ENCODE measurements at regions not wholly inside any gene's neighbourhood (a gene's known extent, or its start where the extent isn't known, plus 50 kb on each side); places are given as distances from the start of the nearest gene placed in this dataset.

DNA sequence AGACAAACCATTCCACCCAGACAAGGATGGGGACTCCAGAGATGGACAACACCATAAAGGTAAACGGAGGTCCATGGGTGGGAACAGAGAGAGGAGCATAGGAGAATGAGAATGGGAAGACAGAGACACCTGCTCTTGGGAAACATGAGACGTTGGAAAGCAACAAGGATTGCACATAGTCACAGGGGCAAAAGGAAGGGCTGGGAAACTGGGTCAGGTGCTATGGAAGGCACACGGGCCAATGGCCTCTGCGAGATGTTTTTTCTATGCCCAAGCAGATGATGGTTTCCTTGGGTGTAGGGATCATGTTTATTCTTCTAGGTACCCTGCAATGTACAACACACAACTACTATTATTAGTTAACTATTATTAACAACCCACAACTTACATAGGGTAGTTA is 143.6 kb upstream of the AGAP1 start:
- Histone ChIP-seq H3K27ac (ENCODE audit: low read depth, low read length) (no peak overlapping the region), H3K18ac (ENCODE audit: low read length) (no peak overlapping the region), H2AK5ac (ENCODE audit: low read length) (no peak overlapping the region), H3K4me3 (ENCODE audit: low read depth, low read length) (no peak overlapping the region), H3K9ac (ENCODE audit: low read length) (no peak overlapping the region), H3K4ac (ENCODE audit: low read depth, low read length) (no peak overlapping the region), H4K8ac (ENCODE audit: low read depth, low read length) (no peak overlapping the region), H3K27me3 (ENCODE audit: insufficient read depth, low read length) (no peaks in the 10 kb centered on the region), H2BK5ac (ENCODE audit: low read depth, low read length, poor library complexity) (no peak overlapping the region), H3K9me3 (ENCODE audit: insufficient read depth, low read depth, low read length) (peaks cover 4% of the 10 kb centered on the region), H3K23ac (ENCODE audit: low read length) (no peak overlapping the region), H3K79me2 (ENCODE audit: control insufficient read depth, insufficient read depth, low read length, poor library complexity) (no peaks in the 10 kb centered on the region), H2AFZ (ENCODE audit: insufficient read depth, low read length, poor library complexity) (no peak overlapping the region), H4K12ac (ENCODE audit: low read depth, low read length) (no peak overlapping the region), H4K91ac (ENCODE audit: low read depth, low read length) (no peak overlapping the region), H3K36me3 (ENCODE audit: control insufficient read depth in 1 of 2, insufficient read depth in 2 of 2, low read length in 2 of 2) (no peaks in the 10 kb centered on the region), H3K14ac (ENCODE audit: low read length) (no peak overlapping the region), H3K79me1 (ENCODE audit: low read length) (no peaks in the 10 kb centered on the region), H3K4me1 (ENCODE audit: control insufficient read depth in 1 of 2, insufficient read depth in 2 of 2, low read length in 2 of 2) (no peaks in the 10 kb centered on the region), H2BK12ac (ENCODE audit: low read length) (no peak overlapping the region), H3K4me2 (ENCODE audit: low read length) (no peak overlapping the region), H2BK120ac (ENCODE audit: insufficient read depth, low read length, poor library complexity) (no peak overlapping the region)
- no peak for DNase-seq
- no CpG with 5 or more reads among the region's 4 CpGs for WGBS (ENCODE audit: extremely low coverage, insufficient coverage, insufficient read length)

DNA sequence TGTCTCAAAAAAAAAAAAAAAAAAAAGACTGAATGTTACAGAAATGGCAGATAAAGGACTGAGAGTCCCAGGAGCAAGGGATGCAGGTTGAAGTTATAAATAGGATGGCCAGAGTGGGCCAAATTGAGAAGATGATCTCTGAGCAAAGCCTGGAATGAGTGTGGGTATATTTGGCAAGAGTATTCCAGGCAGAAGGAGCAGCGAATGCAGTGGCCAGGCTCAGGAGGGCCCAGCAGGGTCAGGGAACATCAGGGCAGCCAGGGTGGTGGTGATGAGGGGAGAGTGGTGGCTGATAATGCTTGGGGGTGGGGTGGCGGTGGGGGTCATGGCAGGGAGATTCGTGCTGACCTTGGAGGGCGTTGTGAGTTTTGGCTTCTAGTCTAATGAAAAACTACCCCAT is 141.3 kb upstream of the AGAP1 start:
- no peak overlapping the region for H4K91ac ChIP-seq (ENCODE audit: low read depth, low read length)
- H3K36me3 ChIP-seq (ENCODE audit: control insufficient read depth in 1 of 2, insufficient read depth in 2 of 2, low read length in 2 of 2), result no peaks in the 10 kb centered on the region
- no peak overlapping the region for H4K12ac ChIP-seq (ENCODE audit: low read depth, low read length)
- no peak overlapping the region for H2BK5ac ChIP-seq (ENCODE audit: low read depth, low read length, poor library complexity)
- DNase-seq, result no peak
- H3K4me1 ChIP-seq (ENCODE audit: control insufficient read depth in 1 of 2, insufficient read depth in 2 of 2, low read length in 2 of 2), result no peaks in the 10 kb centered on the region
- no peak overlapping the region for H3K9ac ChIP-seq (ENCODE audit: low read length)
- no CpG with 5 or more reads among the region's 4 CpGs for WGBS (ENCODE audit: extremely low coverage, insufficient coverage, insufficient read length)
- H3K79me2 ChIP-seq (ENCODE audit: control insufficient read depth, insufficient read depth, low read length, poor library complexity), result no peaks in the 10 kb centered on the region
- no peak overlapping the region for H2AFZ ChIP-seq (ENCODE audit: insufficient read depth, low read length, poor library complexity)
- H3K27ac ChIP-seq (ENCODE audit: low read depth, low read length), result no peak overlapping the region
- no peak overlapping the region for H3K4ac ChIP-seq (ENCODE audit: low read depth, low read length)
- H2AK5ac ChIP-seq (ENCODE audit: low read length), result no peak overlapping the region
- H4K8ac ChIP-seq (ENCODE audit: low read depth, low read length), result no peak overlapping the region
- H2BK120ac ChIP-seq (ENCODE audit: insufficient read depth, low read length, poor library complexity), result no peak overlapping the region
- no peaks in the 10 kb centered on the region for H3K79me1 ChIP-seq (ENCODE audit: low read length)
- no peak overlapping the region for H3K4me2 ChIP-seq (ENCODE audit: low read length)
- H2BK12ac ChIP-seq (ENCODE audit: low read length), result no peak overlapping the region
- no peak overlapping the region for H3K23ac ChIP-seq (ENCODE audit: low read length)
- no peak overlapping the region for H3K4me3 ChIP-seq (ENCODE audit: low read depth, low read length)
- peaks cover 2% of the 10 kb centered on the region for H3K9me3 ChIP-seq (ENCODE audit: insufficient read depth, low read depth, low read length)
- H3K14ac ChIP-seq (ENCODE audit: low read length), result no peak overlapping the region
- no peak overlapping the region for H3K18ac ChIP-seq (ENCODE audit: low read length)
- H3K27me3 ChIP-seq (ENCODE audit: insufficient read depth, low read length), result no peaks in the 10 kb centered on the region

DNA sequence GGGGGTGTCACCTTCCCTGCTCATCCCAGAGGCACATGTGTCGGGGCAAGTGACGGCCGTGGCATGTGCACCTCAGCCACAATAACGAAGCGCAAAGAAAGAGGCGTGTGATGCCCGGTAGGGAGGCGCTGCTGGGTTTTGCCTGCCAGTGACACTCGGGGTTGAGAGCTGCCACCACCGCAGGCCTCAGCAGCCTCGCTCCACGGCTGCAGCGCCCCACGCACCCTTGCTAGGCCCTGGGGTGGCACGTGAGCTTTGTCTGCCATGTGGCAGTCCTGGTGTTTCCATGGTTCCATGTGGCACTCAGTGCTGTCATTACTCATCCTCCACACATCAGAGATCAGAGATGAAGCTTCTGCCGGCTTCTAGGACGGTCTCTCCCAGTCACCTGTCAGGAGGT is 136.0 kb upstream of the AGAP1 start:
- Histone ChIP-seq H3K9ac (ENCODE audit: low read length) (no peak overlapping the region), H3K79me1 (ENCODE audit: low read length) (no peaks in the 10 kb centered on the region), H3K18ac (ENCODE audit: low read length) (no peak overlapping the region), H3K23ac (ENCODE audit: low read length) (no peak overlapping the region), H3K4ac (ENCODE audit: low read depth, low read length) (no peak overlapping the region), H3K4me2 (ENCODE audit: low read length) (no peak overlapping the region), H3K79me2 (ENCODE audit: control insufficient read depth, insufficient read depth, low read length, poor library complexity) (no peaks in the 10 kb centered on the region), H2BK12ac (ENCODE audit: low read length) (no peak overlapping the region), H4K91ac (ENCODE audit: low read depth, low read length) (no peak overlapping the region), H3K27me3 (ENCODE audit: insufficient read depth, low read length) (no peaks in the 10 kb centered on the region), H3K36me3 (ENCODE audit: control insufficient read depth in 1 of 2, insufficient read depth in 2 of 2, low read length in 2 of 2) (no peaks in the 10 kb centered on the region), H2BK120ac (ENCODE audit: insufficient read depth, low read length, poor library complexity) (no peak overlapping the region), H4K8ac (ENCODE audit: low read depth, low read length) (no peak overlapping the region), H3K27ac (ENCODE audit: low read depth, low read length) (no peak overlapping the region), H3K4me1 (ENCODE audit: control insufficient read depth in 1 of 2, insufficient read depth in 2 of 2, low read length in 2 of 2) (no peaks in the 10 kb centered on the region), H2BK5ac (ENCODE audit: low read depth, low read length, poor library complexity) (no peak overlapping the region), H3K9me3 (ENCODE audit: insufficient read depth, low read depth, low read length) (peaks cover 2% of the 10 kb centered on the region), H2AK5ac (ENCODE audit: low read length) (no peak overlapping the region), H3K14ac (ENCODE audit: low read length) (no peak overlapping the region), H3K4me3 (ENCODE audit: low read depth, low read length) (no peak overlapping the region), H2AFZ (ENCODE audit: insufficient read depth, low read length, poor library complexity) (no peak overlapping the region), H4K12ac (ENCODE audit: low read depth, low read length) (no peak overlapping the region)
- no peak for DNase-seq
- WGBS (ENCODE audit: extremely low coverage, insufficient coverage, insufficient read length), result no CpG with 5 or more reads among the region's 17 CpGs

DNA sequence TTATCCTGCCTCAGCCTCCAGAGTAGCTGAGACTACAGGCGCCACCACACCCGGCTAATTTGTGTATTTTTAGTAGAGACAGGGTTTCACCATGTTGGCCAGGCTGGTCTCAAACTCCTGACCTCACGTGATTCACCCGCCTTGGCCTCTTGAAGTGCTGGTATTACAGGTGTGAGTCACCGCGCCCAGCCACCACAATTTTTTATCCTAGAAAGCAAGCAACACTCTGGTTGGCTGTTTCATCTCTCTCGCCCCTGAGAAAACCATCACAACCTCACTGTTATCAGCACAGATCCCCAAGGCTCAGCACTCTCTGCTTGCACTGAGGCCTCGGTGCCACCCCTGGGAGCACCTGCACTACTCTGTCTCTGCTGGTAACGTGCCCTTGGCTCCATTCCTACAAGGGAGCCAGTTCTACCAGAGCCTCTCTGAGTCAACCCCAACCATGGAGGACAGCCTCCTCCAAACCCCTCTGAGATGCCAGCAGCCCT is 134.8 kb upstream of the AGAP1 start:
- no peak overlapping the region for H3K23ac ChIP-seq (ENCODE audit: low read length)
- DNase-seq, result peak; percentile 44 to 61
- H2AK5ac ChIP-seq (ENCODE audit: low read length), result no peak overlapping the region
- H3K79me2 ChIP-seq (ENCODE audit: control insufficient read depth, insufficient read depth, low read length, poor library complexity), result no peaks in the 10 kb centered on the region
- H3K4me3 ChIP-seq (ENCODE audit: low read depth, low read length), result no peak overlapping the region
- peak overlapping the region; percentile 50 for H3K9ac ChIP-seq (ENCODE audit: low read length)
- no peak overlapping the region for H3K18ac ChIP-seq (ENCODE audit: low read length)
- no peak overlapping the region for H3K4me2 ChIP-seq (ENCODE audit: low read length)
- no peak overlapping the region for H2BK12ac ChIP-seq (ENCODE audit: low read length)
- H3K14ac ChIP-seq (ENCODE audit: low read length), result no peak overlapping the region
- H3K79me1 ChIP-seq (ENCODE audit: low read length), result no peaks in the 10 kb centered on the region
- no peaks in the 10 kb centered on the region for H3K4me1 ChIP-seq (ENCODE audit: control insufficient read depth in 1 of 2, insufficient read depth in 2 of 2, low read length in 2 of 2)
- H2AFZ ChIP-seq (ENCODE audit: insufficient read depth, low read length, poor library complexity), result no peak overlapping the region
- no CpG with 5 or more reads among the region's 9 CpGs for WGBS (ENCODE audit: extremely low coverage, insufficient coverage, insufficient read length)
- H4K8ac ChIP-seq (ENCODE audit: low read depth, low read length), result no peak overlapping the region
- no peak overlapping the region for H3K27ac ChIP-seq (ENCODE audit: low read depth, low read length)
- H3K9me3 ChIP-seq (ENCODE audit: insufficient read depth, low read depth, low read length), result peaks cover 2% of the 10 kb centered on the region
- no peak overlapping the region for H4K91ac ChIP-seq (ENCODE audit: low read depth, low read length)
- H3K4ac ChIP-seq (ENCODE audit: low read depth, low read length), result no peak overlapping the region
- H3K36me3 ChIP-seq (ENCODE audit: control insufficient read depth in 1 of 2, insufficient read depth in 2 of 2, low read length in 2 of 2), result no peaks in the 10 kb centered on the region
- H4K12ac ChIP-seq (ENCODE audit: low read depth, low read length), result no peak overlapping the region
- no peaks in the 10 kb centered on the region for H3K27me3 ChIP-seq (ENCODE audit: insufficient read depth, low read length)
- no peak overlapping the region for H2BK120ac ChIP-seq (ENCODE audit: insufficient read depth, low read length, poor library complexity)
- no peak overlapping the region for H2BK5ac ChIP-seq (ENCODE audit: low read depth, low read length, poor library complexity)

Data from trophoblast cell (in vitro differentiated cells and primary cell).